GM12878 (cell line): ENCODE measurements at regions not wholly inside any gene's neighbourhood (a gene's known extent, or its start where the extent isn't known, plus 50 kb on each side); places are given as distances from the start of the nearest gene placed in this dataset.

Experiments
- ATAC-seq: fragments of 200-7000 bp; cut with Tn5 transposase; 3 replicates; pipeline ENCODE4 v1.9.1; 2020; ENCODE audit warnings: mild to moderate bottlenecking, moderate library complexity
- BruUV-seq: library from RNA; stranded (reverse); fragments of 400-500 nt; replicated peaks from 2 replicates; lab custom pipeline; 2021; lab: Mats Ljungman, UMichigan
- CTCF ChIA-PET: fragments of 300-600 bp; sonication (Branson Sonifier 250); formaldehyde crosslinking; extraction: SDS; loops from one replicate; lab custom pipeline; 2021; ENCODE audit warnings: inconsistent platforms; lab: Yijun Ruan, JAX
- POLR2A ChIA-PET: fragments of 350-600 bp; formaldehyde crosslinking; extraction: SDS; loops from one replicate; lab custom pipeline; 2021; ENCODE audit warnings: inconsistent platforms; lab: Charles Lee
- RAD21 ChIA-PET: fragments of 300-600 bp; sonication (Branson Sonifier 250); formaldehyde crosslinking; loops from one replicate; lab custom pipeline; 2023; ENCODE audit warnings: antibody characterized with exemption; ENCODE audit not compliant: unreplicated experiment; lab: Charles Lee
- SMC1A ChIA-PET: fragments of 300-600 bp; sonication (Branson Sonifier 250); formaldehyde crosslinking; loops from one replicate; lab custom pipeline; 2023; ENCODE audit not compliant: unreplicated experiment, uncharacterized antibody; lab: Charles Lee
- DNase-seq: peaks from one replicate; pipeline ENCODE4 v3.0.0-alpha.2; 2011; ENCODE audit warnings: low read depth, low spot score
- FAIRE-seq: peaks from 3 replicates; lab custom pipeline; 2011; peaks lifted over from hg19 to GRCh38; lab: Jason Lieb, UNC
- H2AFZ ChIP-seq: 2 replicates; pipeline ENCODE4 v1.6.0; 2011; ENCODE audit warnings: low read depth, low read length, control low read depth; ENCODE audit not compliant: control insufficient read depth
- H3K27ac ChIP-seq: 2 replicates; pipeline ENCODE4 v1.5.1; 2011; ENCODE audit warnings: control low read depth; ENCODE audit not compliant: control insufficient read depth, insufficient read depth
- H3K27me3 ChIP-seq, 2 experiments: replicated peaks in 1 of 2; 2 replicates each; pipeline versions ENCODE4 v1.6.0 to v1.6.1; 2011; ENCODE audit warnings: low read length in 1 of 2; ENCODE audit not compliant: control insufficient read depth in 2 of 2, insufficient read depth in 2 of 2
- H3K36me3 ChIP-seq, 2 experiments: 2 replicates each; pipeline ENCODE4 v1.5.1; 2011; ENCODE audit warnings: low read length in 1 of 2; ENCODE audit not compliant: control insufficient read depth in 2 of 2, insufficient read depth in 2 of 2
- H3K4me1 ChIP-seq: 2 replicates; pipeline ENCODE4 v1.6.1; 2011; ENCODE audit warnings: mild to moderate bottlenecking, low read length, moderate library complexity, mixed read lengths; ENCODE audit not compliant: control insufficient read depth, insufficient read depth
- H3K4me2 ChIP-seq: 2 replicates; pipeline ENCODE4 v1.6.0; 2011; ENCODE audit warnings: control low read depth; ENCODE audit not compliant: control insufficient read depth, insufficient read depth
- H3K4me3 ChIP-seq: fragments of 200-600 bp; sonication (generic); 2 replicates; pipeline ENCODE4 v1.5.1; 2016
- H3K79me2 ChIP-seq: 2 replicates; pipeline ENCODE4 v1.6.0; 2011; ENCODE audit warnings: low read length; ENCODE audit not compliant: control insufficient read depth, insufficient read depth
- H3K9ac ChIP-seq: 2 replicates; pipeline ENCODE4 v1.8.0; 2011; ENCODE audit warnings: low read length, control low read depth, mixed read lengths; ENCODE audit not compliant: control insufficient read depth, insufficient read depth
- H3K9me3 ChIP-seq: replicated peaks from 3 replicates; pipeline ENCODE4 v1.5.1; 2011; ENCODE audit warnings: mild to moderate bottlenecking, low read length; ENCODE audit not compliant: control insufficient read depth, insufficient read depth
- H4K20me1 ChIP-seq: 2 replicates; pipeline ENCODE4 v1.6.0; 2011; ENCODE audit not compliant: control insufficient read depth, insufficient read depth
- JUND ChIP-seq: IDR thresholded peaks from 2 replicates; pipeline ENCODE4 v1.6.1; 2012; ENCODE audit warnings: low read depth, mild to moderate bottlenecking, low read length, improper control_type of control experiment, moderate library complexity
- RAD51 ChIP-seq: fragments of 450-650 bp; IDR thresholded peaks from 2 replicates; pipeline ENCODE4 v1.6.1; 2016; ENCODE audit warnings: moderate library complexity, mild to moderate bottlenecking, inconsistent platforms
- SREBF2 ChIP-seq: IDR thresholded peaks from 2 replicates; pipeline ENCODE4 v1.6.1; 2012; ENCODE audit warnings: mild to moderate bottlenecking, low read length
- ZNF592 ChIP-seq: fragments of 450-650 bp; IDR thresholded peaks from 2 replicates; pipeline ENCODE4 v1.6.1; 2017; ENCODE audit warnings: mild to moderate bottlenecking, moderate library complexity
- WGBS: methylation state at CpG from one replicate; pipeline ENCODE4 v1.1.6; 2016; ENCODE audit warnings: low lambda C conversion rate; ENCODE audit not compliant: insufficient replicate concordance, insufficient coverage; ENCODE audit errors: missing lambda C conversion rate; 5-methylcytosine and 5-hydroxymethylcytosine counted together
- in situ Hi-C: fragments of 300-500 bp; cut with MboI; formaldehyde crosslinking; loops from 9 replicates; pipeline ENCODE4 v1.14.3; 2018; ENCODE audit warnings: mixed read lengths
- intact Hi-C: fragments of 100-400 bp; cut with micrococcal nuclease; formaldehyde crosslinking; loops from one replicate; pipeline ENCODE4 v1.14.2; 2022; ENCODE audit not compliant: unreplicated experiment

GRCh38 chr5:89105171-89105695, 222.2 kb upstream of the MEF2C start:
- Histone ChIP-seq H4K20me1 (no peaks in the 10 kb centered on the region), H3K4me3 (no peak overlapping the region), H3K79me2 (no peaks in the 10 kb centered on the region)
- in situ Hi-C loops = no loop called here
- FAIRE-seq = no peak
- WGBS = 40% methylated on average over 1 of the region's 1 CpG
- TF ChIP-seq JUND (no peak), RAD51 (no peak), ZNF592 (no peak), SREBF2 (no peak)
- TF ChIP-seq, all 136 proteins: peak for 0
- intact Hi-C loops = no loop called here
- no peak overlapping the region for H3K4me2 ChIP-seq
- SMC1A ChIA-PET = interaction anchor here (1.2 to 2.1 kb wide), 2 partner anchors 10 to 16 kb away, joined by 3 to 5 read pairs; no protein-coding TSS in a partner anchor
- H3K4me1 ChIP-seq = no peaks in the 10 kb centered on the region
- no peak for DNase-seq
- ATAC-seq = no peak
- RAD21 ChIA-PET = no interaction called here
- H3K9ac ChIP-seq = no peak overlapping the region
- no TSS peak for BruUV-seq
- H3K27me3 ChIP-seq = no peaks in the 10 kb centered on the region
- no peak overlapping the region for H2AFZ ChIP-seq
- no peak overlapping the region for H3K27ac ChIP-seq
- H3K9me3 ChIP-seq = no peaks in the 10 kb centered on the region; the same call in 1 of the 3 replicates
- no peaks in the 10 kb centered on the region for H3K36me3 ChIP-seq
- POLR2A ChIA-PET = interaction anchor here (0.7 kb wide), 1 partner anchor 9 kb away, joined by 4 read pairs; no protein-coding TSS in a partner anchor
- CTCF ChIA-PET = no interaction called here
